Forelimb muscle (tissue), 1 donor: ENCODE measurements at regions not wholly inside any gene's neighbourhood (a gene's known extent, or its start where the extent isn't known, plus 50 kb on each side); places are given as distances from the start of the nearest gene placed in this dataset.
"Not testable (repeated sequence)": the region's sequence is repeated elsewhere in the genome, so short reads cannot be mapped to it uniquely, and the experiment has no call there.

Experiments
- DNase-seq: peaks from one replicate; pipeline ENCODE4 v3.0.0-alpha.2; 2013; ENCODE audit warnings: low read depth

GRCh38 chr12:46519407-46519806 lies 146.8 kb upstream of the SLC38A2 start:
- DNase-seq, result no peak

- no peak for DNase-seq
These were observed 146.2 kb upstream of the SLC38A2 start for GRCh38 chr12:46518729-46519128.

GRCh38 chr12:46518169-46518568 lies 145.6 kb upstream of the SLC38A2 start:
- no peak for DNase-seq

DNA sequence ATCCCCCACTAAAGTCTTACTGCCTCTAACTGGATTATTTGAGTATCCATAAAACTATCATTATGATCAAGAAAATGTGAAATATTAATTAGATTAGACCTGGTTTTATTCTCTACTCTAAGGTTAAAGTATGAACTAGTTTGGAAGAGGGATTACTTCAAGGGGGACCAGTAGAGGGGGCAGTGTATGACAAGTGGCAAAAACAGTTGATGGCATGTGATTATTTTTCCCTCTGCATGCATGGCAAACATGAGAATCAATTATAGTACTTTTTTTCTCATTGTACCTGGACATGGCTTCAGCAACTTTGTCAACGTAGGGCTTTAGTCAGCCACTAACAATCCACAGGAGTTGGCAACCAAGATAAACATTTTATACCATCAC lies 145.0 kb upstream of the SLC38A2 start:
- no peak for DNase-seq

DNA sequence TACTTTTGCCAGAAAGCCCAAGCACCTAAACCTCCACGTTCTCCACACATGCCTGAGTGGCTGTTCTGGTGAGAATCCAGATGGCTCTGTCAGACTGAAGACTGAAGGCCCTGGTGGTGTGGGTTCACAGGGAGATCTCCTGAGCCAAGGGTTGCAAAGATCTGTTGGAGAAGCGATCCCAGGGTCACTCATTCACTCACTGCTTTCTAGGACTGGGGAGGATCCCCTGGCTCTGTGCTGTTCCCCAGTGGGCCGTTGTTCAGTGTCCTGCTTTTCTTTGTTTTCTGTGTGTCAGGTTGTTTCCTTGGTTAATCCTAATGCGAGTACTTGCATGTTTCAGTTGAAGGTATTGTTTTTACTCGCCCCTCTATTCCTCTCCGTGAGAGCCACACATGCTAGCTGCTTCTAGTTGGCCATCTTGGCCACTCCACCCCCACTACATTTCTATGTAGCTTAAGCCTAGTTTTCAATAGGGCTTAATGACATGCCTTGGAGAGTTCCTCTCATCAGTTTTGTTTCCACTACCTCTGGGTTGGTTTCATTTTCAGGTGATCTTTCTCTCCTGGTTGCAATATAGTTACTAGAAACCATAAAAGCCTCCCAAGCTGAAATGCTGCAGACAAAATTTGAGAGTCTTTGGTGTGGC lies 144.5 kb upstream of the SLC38A2 start:
- DNase-seq, result no peak

GRCh38 chr12:46516238-46516932 lies 143.8 kb upstream of the SLC38A2 start:
- no peak for DNase-seq

DNA sequence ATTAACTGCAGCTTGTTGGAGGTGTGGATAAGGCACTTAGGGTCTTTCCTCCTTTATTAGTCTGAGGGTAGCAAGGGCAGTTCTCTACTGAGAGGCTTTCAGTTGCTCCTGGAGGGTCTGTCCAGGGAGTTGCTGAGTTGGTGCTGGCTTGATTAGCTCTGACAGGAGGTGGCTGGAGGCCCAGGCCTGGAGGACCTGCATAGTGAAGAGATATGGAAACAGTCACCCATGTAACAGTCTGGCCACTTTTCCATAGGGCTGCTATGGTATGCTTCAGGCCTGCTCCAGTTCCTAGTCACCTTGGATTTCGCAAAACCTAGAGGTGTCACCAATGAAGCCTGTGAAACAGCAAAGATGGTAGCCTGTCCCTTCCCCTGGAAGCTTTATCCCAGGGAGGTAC lies 143.3 kb upstream of the SLC38A2 start:
- no peak for DNase-seq

GRCh38 chr12:46514886-46515285 lies 142.3 kb upstream of the SLC38A2 start:
- DNase-seq, result no peak

GRCh38 chr12:46510257-46510656 lies 137.7 kb upstream of the SLC38A2 start:
- not testable (repeated sequence) for DNase-seq

GRCh38 chr12:46509135-46509534 lies 136.6 kb upstream of the SLC38A2 start:
- no peak for DNase-seq

DNA sequence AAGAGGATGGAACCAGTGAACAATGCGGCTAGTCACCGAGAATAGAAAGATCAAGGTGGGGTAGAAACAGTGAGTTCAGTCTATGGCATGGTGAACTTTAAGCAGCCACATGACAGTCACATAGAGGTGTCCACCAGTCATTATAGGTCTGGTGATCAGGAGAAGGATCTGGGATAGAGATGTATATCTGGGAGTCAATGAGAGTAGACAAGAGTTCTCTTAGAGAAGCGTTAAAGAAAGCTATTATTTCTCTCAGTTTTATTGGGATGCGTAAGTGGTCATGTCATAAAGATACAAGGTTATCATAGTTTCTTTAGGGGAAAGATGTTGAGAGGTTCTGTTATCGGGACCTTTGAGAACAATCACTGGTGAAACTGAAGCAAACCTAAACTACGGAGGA lies 136.1 kb upstream of the SLC38A2 start:
- no peak for DNase-seq

GRCh38 chr12:46507766-46508165 lies 135.2 kb upstream of the SLC38A2 start:
- no peak for DNase-seq

GRCh38 chr12:46506961-46507360 lies 134.4 kb upstream of the SLC38A2 start:
- DNase-seq, result no peak

- DNase-seq, result no peak
These were observed 133.6 kb upstream of the SLC38A2 start for GRCh38 chr12:46506198-46506597.

DNA sequence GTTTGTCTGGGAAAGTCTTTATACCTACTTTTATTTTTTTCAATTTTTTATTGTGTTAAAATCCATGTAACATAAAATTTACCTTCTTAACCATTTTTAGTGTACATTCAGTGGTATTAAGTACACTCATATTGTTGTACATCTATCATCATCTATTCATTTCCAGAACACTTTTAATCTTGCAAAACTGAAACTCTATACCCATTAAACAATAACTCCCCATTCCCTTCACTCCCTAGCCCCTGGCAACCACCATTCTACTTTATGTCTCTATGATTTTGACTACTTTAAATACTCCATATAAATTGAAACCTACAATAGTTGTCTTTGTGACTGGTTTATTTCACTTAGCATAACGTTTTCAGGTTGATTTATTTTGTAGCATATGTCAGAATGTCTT lies 131.9 kb upstream of the SLC38A2 start:
- DNase-seq, result no peak

- DNase-seq, result no peak
These were observed 131.1 kb upstream of the SLC38A2 start for GRCh38 chr12:46503637-46504175.

DNA sequence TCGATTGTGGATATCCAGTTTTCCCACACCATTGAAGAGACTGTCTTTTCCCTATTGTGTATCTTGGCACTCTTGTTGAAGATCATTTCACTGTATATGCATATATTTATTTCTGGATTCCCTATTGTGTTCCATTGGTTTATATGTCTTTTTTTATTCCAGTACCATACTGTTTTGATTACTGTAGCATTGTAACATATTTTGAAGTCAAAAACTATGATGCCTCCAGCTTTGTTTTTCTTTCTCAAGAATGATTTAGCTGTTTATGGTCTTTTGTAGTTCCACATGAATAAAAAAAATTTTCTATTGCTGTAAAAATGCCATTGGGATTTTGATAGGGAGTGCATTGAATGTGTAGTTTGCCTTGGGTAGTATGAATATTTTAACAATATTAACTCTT lies 128.1 kb upstream of the SLC38A2 start:
- DNase-seq, result no peak

DNA sequence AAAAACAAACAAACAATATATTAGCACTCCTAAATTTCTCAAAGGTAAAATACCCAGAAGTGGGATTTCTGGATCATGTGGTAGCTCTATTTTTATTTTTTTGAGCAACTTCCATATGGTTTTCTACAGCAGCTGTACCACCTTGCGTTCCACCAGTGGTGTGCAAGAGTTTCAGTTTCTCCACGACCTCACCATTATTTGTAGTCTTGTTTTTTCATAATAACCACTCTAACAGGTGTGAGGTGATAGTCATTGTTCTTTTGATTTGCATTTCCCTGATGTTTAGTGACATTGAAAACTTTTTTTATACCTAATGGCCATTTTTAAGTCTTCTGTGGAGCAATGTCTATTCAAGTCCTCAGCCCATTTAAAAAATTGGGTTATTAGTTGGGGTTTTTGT lies 127.3 kb upstream of the SLC38A2 start:
- no peak for DNase-seq

DNA sequence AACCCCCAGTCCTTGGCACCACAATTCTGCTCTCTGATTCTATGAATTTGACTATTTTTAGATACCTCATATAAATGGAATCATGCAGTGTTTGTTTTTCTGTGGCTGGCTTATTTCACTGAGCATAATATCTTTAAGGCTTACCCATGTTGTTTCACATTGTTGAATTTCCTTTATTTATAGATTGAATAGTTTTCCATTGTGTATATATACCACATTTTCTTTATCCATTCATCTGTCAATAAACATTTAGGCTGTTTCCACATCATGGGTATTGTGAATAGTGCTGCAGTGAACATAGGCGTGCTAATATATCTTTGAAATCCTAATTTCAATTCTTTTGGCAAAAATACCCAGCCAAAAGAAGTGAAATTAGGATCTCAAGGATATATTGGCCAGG lies 126.7 kb upstream of the SLC38A2 start:
- no peak for DNase-seq

GRCh38 chr12:46497739-46498138 lies 125.2 kb upstream of the SLC38A2 start:
- no peak for DNase-seq

DNA sequence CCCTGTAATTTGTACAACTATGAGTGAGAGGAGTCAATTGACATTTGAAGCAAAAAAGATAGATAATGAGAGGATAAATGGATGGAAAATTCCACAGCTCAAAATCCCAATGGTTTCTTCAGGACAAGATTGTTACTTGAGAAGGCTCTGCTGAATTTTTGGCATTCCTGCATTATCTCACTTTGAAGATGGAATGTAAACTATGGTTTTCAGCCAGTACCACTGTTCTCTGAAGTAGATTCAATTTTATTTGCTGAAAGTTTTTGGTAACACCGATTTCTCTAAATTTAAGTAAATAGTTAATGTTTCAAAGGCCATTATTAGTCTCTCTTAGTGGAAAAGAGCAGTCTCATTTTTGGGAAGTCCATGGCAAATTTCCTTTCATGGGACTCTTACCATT lies 121.9 kb upstream of the SLC38A2 start:
- no peak for DNase-seq

- DNase-seq, result no peak
These were observed 121.2 kb upstream of the SLC38A2 start for GRCh38 chr12:46493834-46494181.

- DNase-seq, result no peak
These were observed 120.7 kb upstream of the SLC38A2 start for GRCh38 chr12:46493150-46493833.
